HG03565 (cell line): ENCODE measurements at regions not wholly inside any gene's neighbourhood (a gene's known extent, or its start where the extent isn't known, plus 50 kb on each side); places are given as distances from the start of the nearest gene placed in this dataset.
"Not testable (repeated sequence)": the region's sequence is repeated elsewhere in the genome, so short reads cannot be mapped to it uniquely, and the experiment has no call there.

ENCODE experiments used
- ATAC-seq: cut with Tn5 transposase; IDR thresholded peaks from one replicate; pipeline ENCODE4 v1.9.1; 2021; ENCODE audit warnings: mild to moderate bottlenecking, moderate library complexity; ENCODE audit not compliant: unreplicated experiment

DNA sequence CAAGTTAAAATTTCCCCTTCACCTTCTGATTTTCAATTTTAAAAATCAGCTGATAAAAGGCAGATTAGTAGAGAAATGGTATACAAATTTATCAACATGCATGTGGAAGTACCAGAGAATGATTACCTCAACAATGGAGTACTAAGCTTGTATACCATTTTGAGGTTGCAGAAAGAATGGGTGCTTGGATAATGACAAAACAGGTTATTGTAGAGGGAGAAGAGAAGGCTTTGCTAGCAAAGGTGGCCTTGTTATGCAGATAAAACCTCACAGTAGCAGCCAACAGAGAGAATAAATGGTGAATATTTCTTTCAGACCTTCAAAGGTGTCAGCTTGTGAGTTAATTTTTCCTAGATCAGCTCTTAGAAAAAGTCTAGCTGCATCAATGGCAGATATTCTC, 1174.9 kb upstream of the ADGRL4 start:
- no peak for ATAC-seq

DNA sequence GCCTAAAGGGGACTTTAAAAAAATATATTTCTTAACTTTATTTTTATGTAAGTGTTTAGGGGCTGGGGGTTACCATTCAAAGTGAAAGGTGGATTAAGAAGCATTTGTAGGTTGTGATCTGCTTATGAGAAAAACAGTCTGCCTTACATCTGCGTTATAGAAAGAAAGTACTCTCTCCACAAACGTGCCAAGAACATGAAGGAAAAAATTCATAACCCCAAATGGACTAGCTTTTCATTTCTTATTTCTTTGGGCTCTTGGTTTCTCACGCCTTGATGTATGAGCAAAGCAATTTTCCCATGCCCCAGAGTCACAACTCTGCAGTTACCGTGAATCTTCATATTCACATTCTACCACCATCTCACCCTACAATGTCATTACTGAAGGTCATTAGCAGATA, 1165.1 kb upstream of the ADGRL4 start:
- ATAC-seq: no peak

GRCh38 chr1:80170811-80171485, 1164.4 kb upstream of the ADGRL4 start:
- no peak for ATAC-seq

- no peak for ATAC-seq
Measured at GRCh38 chr1:80164150-80164549, 1157.6 kb upstream of the ADGRL4 start.

DNA sequence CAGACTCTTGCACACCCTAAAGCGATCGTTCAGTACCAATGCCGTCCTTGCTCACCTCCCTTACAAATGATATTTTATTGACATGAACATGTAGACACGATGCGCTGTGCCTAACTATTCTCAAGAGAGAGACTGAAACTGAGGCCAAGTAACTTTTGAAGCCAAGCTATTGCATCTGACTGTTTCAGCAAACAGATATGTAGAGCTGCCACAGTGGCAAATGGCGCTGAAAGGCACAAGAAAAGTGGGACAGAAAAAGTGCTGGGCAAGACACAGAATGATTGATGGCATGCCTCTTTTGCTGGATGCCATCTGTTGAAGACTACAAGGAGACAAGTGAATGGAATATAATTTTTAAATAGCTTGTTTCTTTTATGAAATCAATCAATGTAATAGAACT, 1157.2 kb upstream of the ADGRL4 start:
- no peak for ATAC-seq

GRCh38 chr1:80158771-80159170, 1152.2 kb upstream of the ADGRL4 start:
- ATAC-seq: no peak

GRCh38 chr1:80158266-80158665, 1151.7 kb upstream of the ADGRL4 start:
- no peak for ATAC-seq

DNA sequence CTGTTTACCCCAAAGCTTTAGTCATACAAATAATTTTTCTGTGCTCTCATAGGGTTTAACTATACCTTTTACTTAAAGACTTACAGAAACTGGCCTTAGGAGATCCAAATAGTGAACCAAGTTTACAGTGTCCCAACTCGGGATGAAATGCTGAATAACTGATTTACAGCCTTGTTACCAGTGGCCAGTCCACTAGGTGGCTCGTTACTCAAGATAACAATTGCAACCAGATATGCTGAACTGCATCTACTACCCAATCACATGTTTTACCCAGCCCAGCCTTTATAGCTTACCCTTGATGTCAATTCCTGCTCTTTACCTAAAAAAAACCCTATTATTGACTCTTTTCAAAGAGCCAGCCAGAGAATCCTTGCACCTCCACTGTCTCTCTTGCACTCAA, 1148.8 kb upstream of the ADGRL4 start:
- ATAC-seq: no peak

DNA sequence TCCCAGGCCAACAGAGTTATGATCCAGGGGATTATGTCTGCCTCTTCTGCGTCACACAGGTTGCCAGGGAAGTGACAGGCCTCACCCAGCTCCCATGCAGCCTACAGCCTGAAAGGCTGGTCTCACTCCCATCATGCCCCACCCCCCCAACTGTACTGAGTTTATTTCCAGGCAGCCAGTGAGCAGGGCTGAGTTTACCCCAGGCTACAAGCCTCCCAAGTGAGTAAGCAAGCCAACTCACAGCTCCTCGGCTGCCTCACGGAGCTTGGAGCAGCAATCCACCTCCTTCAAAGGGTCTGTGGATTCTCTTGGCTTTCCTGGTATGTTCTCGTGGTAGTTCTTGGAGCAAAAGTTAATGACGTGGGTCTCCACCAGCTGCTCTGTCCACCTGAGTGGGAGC, 1147.6 kb upstream of the ADGRL4 start:
- no peak for ATAC-seq

DNA sequence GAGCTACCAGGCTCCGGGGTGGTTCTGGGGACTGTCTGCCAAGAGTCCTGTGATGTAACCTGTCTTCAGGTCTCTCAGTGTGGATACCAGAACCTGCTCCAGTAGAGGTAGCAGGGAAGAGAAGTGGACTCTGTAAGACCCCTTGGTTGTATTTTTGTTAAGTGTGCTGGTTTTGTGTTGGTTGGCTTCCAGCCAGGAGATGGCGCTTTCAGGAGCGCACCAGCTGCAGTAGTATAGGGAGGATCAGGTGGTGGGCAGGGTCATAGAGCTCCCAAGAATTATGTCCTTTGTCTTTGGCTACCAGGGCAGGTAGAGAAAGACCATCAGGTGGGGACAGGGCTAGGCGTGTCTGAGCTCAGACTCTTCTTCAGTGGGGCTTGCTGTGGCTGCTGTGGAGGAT, 1147.2 kb upstream of the ADGRL4 start:
- ATAC-seq: no peak

DNA sequence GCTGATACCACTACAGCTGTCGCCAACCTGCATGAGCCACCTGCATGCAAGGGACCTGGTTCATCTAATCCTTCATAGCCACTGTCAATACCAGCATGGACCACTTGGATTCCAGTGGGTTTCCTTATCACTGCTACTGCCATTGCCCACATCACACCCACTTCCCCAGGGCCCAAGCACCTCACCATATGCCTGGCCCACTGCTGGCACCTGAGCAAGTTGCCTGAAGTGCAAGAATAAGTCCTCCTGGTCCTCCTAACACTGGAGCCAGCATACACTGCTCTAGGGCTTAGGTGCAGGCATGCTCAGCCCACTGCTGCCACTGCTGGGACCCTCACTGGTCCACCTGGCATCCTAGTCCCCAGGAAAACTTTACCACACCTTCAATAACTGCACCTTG, 1136.8 kb upstream of the ADGRL4 start:
- no peak for ATAC-seq

DNA sequence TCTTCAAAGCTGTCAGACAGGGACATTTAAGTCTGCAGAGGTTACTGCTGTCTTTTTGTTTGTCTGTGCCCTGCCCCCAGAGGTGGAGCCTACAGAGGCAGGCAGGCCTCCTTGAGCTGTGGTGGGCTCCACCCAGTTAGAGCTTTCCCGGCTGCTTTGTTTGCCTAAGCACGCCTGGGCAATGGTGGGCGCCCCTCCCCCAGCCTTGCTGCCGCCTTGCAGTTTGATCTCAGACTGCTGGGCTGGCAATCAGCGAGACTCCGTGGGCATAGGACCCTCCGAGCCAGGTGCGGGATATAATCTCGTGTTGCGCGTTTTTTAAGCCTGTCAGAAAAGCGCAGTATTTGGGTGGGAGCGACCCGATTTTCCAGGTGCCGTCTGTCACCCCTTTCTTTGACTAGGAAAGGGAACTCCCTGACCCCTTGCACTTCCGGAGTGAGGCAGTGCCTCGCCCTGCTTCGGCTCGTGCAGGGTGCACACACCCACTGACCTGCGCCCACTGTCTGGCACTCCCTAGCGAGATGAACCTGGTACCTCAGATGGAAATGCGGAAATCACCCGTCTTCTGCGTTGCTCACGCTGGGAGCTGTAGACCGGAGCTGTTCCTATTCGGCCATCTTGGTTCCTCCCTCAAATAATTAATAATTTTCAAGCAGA, 1131.5 kb upstream of the ADGRL4 start:
- not testable (repeated sequence) for ATAC-seq

DNA sequence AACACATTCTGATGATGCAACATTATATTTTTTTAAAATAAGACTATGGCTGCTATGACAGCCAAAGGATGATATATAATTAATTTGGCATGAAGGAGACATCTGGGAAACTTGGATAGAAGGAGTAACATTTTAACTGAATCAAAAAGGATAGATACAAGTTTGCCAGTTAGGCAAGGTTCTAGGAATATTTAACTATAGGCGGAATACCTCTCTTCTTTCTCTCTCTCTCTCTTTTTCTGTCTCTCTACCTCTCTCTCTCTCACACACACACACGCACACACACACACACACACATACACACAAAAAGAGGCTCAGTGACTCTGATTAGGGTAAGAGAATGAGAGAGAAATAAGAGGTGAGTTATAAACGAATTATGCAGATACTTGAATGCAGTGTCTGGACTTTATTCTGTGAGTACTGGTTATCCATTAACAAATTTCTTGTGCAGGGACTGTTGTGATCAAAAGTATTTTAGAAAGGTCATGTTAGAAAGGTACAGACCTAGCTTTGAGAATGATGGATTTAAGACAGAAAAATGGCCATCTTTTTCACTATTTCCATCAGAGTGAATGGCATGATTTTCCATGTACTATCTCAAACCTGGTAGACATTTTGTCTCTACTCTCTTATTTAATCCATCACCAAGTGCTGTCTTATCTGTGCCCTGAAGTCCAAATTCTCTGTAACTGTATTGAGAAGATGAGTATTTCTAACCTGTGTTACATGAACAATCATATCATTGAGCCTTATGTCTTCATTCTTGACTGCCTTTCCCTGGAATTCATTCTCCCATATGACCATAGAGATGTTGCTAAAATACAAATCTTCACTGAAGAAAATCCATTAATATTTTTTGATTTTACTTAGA, 1106.9 kb upstream of the ADGRL4 start:
- no peak for ATAC-seq

DNA sequence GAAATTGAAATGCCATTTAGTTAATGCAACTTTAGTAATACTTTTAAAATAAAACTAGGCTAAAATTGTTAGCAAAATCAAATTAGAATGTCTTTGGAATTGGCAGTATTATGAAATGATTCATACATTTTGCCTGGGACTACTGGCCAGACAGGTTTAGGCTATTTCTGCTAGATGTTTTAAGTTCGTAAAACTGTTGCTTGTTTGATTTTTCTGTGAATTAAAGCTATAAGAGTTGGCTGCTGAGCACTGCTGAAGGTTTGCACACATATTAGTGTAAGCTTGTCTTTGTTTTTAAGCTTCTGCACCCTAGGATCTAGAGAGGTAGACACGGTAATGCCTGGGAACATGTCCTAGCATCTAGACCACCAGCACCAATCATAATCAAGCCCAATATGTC, 1094.6 kb upstream of the ADGRL4 start:
- no peak for ATAC-seq

DNA sequence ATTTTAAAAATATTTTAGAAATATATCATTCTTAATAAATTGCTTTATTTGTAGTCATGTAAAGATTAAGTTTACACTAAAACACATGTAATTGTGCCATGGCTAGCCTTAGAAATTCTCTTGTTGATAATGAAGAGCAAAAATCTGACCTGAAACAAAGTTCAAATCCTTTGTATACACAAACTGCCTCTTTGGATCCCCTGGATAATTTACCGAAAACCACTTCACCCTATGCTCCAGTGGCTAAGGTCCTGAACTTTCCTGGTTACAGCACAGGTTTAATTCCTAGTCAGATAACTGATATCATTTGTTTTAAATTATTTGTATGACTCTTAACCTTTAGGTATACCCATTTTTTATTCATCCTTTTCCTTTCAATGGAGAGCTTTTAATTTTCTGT, 1093.2 kb upstream of the ADGRL4 start:
- ATAC-seq: no peak

- no peak for ATAC-seq
Measured at GRCh38 chr1:80085067-80085466, 1078.5 kb upstream of the ADGRL4 start.

DNA sequence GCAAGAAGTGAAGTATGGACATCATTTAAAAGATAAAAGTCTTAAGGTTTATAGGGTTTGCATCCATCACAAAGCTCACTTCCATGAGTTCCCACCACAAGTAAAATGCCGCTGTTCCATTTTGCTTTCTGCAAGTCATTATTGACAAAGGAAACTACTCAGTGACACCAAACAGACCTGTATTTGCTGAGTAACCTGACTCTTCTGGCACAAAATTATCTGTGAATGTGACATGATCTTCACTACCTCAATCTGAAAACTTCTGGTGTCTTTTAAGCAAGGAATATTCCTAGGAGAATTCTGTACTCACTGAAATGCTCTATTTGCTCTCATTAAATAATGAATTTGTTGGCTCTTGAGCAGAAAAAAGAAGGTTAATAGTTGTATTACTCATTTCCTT, 1077.4 kb upstream of the ADGRL4 start:
- no peak for ATAC-seq

- no peak for ATAC-seq
Measured at GRCh38 chr1:80076469-80076868, 1069.9 kb upstream of the ADGRL4 start.

- ATAC-seq: no peak
Measured at GRCh38 chr1:80075351-80075750, 1068.8 kb upstream of the ADGRL4 start.

DNA sequence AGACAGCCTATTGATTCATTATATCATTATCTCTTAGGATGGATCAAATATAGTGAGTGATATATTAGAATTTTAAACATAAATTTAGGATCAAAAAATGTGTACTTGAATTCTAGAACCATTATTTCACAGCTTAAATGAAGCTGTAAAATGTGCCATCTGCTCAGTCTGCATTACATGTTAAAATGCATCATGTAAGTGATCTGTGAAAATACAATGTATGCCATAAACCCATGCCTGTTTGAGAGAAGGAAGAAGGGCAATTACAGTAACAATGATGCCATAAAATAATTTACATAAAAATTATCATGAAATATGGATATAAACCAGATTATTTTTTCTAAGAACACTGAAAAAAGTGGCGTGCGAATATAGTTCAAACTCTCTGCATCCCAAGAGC, 1066.0 kb upstream of the ADGRL4 start:
- ATAC-seq: no peak

DNA sequence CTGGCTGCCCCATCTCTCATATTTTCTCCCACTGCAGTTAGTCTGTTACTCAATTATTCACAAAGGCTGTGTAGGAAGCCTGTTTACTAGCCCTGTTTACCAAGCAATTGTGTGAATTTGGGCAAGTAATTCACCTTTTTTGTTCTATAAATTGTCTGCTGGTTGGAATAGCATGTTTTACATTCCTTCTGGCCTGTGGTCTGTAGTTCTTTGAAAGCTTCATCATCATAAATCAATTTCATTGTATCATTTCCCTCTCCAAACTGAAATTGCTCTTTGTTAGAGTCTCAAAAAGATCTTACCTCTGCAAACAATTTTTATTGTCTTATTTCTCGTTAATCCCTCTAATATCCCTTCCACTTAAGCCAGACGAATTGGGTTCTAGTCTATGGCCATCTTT, 1059.5 kb upstream of the ADGRL4 start:
- ATAC-seq: no peak

DNA sequence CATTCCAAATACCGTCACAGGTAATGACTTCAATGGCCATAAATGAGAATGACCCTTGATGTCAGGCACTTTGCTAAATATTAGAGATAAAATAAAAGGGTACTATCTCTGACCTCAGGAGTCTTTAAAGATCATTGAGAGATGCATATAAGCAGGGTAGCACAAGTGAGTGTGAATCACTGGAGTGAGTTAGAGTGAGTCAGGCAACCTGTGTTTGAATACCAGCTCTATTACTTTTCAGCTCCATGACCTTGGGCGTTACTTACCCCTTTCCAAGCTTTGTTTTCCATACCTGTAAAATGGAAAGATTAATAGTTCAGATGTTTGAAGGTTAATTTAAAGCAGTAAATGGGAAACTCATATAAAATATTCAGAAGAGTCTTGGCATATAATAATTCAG, 1058.0 kb upstream of the ADGRL4 start:
- ATAC-seq: no peak
